22Rv1 (cell line): ENCODE measurements at regions not wholly inside any gene's neighbourhood (a gene's known extent, or its start where the extent isn't known, plus 50 kb on each side); places are given as distances from the start of the nearest gene placed in this dataset.

Experiments used
- ZFX ChIP-seq: fragments of 450-650 bp; IDR thresholded peaks from 2 replicates; pipeline ENCODE4 v1.6.1; 2017; ENCODE audit warnings: antibody characterized with exemption, borderline replicate concordance
- TF ChIP-seq, protein P1 (sequence below): fragments of 450-650 bp; IDR thresholded peaks from 2 replicates; pipeline ENCODE4 v1.5.1; 2017; ENCODE audit warnings: mild to moderate bottlenecking

DNA sequence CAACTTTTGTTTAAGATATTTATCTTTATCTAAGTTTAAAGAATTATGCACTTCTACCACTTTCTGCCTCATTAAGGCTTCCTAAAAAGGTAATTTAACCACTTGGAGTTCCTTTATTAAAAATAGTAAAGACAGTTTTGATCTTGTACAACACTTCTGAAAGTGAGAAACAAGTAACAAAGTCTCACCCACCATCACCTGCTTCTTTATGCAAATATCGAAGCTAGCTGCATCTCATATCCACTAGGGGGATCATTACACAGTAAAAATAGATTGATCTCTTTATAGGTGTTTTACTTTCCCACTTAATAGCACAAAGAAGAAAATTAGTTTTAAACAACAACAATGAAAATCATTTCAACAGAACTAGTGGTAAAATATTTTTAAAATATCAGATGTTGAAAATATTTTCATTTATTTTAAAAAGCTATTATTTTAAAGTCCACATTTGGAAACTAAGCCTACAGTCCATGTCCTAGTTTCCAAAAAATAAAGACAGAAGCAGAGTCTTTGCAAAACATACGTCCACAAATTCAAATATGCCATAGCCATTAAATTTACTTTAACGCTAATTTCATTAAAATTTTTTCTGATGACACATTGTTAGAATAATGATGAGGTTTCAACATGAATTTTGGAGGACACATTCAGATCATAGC is 160.0 kb upstream of the SOX5 start:
- TF ChIP-seq, protein P1, sequence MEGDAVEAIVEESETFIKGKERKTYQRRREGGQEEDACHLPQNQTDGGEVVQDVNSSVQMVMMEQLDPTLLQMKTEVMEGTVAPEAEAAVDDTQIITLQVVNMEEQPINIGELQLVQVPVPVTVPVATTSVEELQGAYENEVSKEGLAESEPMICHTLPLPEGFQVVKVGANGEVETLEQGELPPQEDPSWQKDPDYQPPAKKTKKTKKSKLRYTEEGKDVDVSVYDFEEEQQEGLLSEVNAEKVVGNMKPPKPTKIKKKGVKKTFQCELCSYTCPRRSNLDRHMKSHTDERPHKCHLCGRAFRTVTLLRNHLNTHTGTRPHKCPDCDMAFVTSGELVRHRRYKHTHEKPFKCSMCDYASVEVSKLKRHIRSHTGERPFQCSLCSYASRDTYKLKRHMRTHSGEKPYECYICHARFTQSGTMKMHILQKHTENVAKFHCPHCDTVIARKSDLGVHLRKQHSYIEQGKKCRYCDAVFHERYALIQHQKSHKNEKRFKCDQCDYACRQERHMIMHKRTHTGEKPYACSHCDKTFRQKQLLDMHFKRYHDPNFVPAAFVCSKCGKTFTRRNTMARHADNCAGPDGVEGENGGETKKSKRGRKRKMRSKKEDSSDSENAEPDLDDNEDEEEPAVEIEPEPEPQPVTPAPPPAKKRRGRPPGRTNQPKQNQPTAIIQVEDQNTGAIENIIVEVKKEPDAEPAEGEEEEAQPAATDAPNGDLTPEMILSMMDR = peak; percentile 87
- no peak for TF ChIP-seq ZFX
